ENCODE measurements at regions not wholly inside any gene's neighbourhood (a gene's known extent, or its start where the extent isn't known, plus 50 kb on each side); places are given as distances from the start of the nearest gene placed in this dataset.
"Not testable (repeated sequence)": the region's sequence is repeated elsewhere in the genome, so short reads cannot be mapped to it uniquely, and the experiment has no call there.

- H3K9me3 ChIP-seq: no peaks in the 10 kb centered on the region
- no peak overlapping the region for H3K4me3 ChIP-seq
- no peak for DNase-seq
- H3K36me3 ChIP-seq (ENCODE audit: insufficient read depth in 1 of 2, low read depth in 1 of 2): no peaks in the 10 kb centered on the region
- WGBS, 3 donors: 53 to 56% (median 55%) methylated on average over 4 of the region's 4 CpGs
- no peak overlapping the region for H3K27ac ChIP-seq
- no peaks in the 10 kb centered on the region for H3K4me1 ChIP-seq
- ATAC-seq: no peak
- no peaks in the 10 kb centered on the region for H3K27me3 ChIP-seq (ENCODE audit: insufficient read depth in 3 of 3, low read length in 2 of 3)
- intact Hi-C loops (cut with DNase I): no loop called here
- no peak for TF ChIP-seq CTCF (IDR thresholded peaks at IDR 0.05)
Observed at GRCh38 chr18:67135981-67136380, 380.5 kb downstream of the DSEL start.

- WGBS, 3 donors: 63 to 68% (median 66%) methylated on average over 4 of the region's 4 CpGs
- no peaks in the 10 kb centered on the region for H3K27me3 ChIP-seq (ENCODE audit: insufficient read depth in 3 of 3, low read length in 2 of 3)
- no peaks in the 10 kb centered on the region for H3K4me1 ChIP-seq
- no peak overlapping the region for H3K27ac ChIP-seq
- DNase-seq (no peak), ATAC-seq (no peak)
- H3K36me3 ChIP-seq (ENCODE audit: insufficient read depth in 1 of 2, low read depth in 1 of 2): no peaks in the 10 kb centered on the region
- no peaks in the 10 kb centered on the region for H3K9me3 ChIP-seq
- intact Hi-C loops (cut with DNase I): no loop called here
- no peak overlapping the region for H3K4me3 ChIP-seq
- TF ChIP-seq CTCF (IDR thresholded peaks at IDR 0.05): no peak
Observed at GRCh38 chr18:67134911-67135310, 381.6 kb downstream of the DSEL start.

- WGBS, 3 donors: 58 to 68% (median 58%) methylated on average over 3 of the region's 3 CpGs
- Histone ChIP-seq H3K9me3 (no peaks in the 10 kb centered on the region), H3K27ac (no peak overlapping the region), H3K36me3 (ENCODE audit: insufficient read depth in 1 of 2, low read depth in 1 of 2) (no peaks in the 10 kb centered on the region), H3K27me3 (ENCODE audit: insufficient read depth in 3 of 3, low read length in 2 of 3) (no peaks in the 10 kb centered on the region), H3K4me1 (no peaks in the 10 kb centered on the region), H3K4me3 (no peak overlapping the region)
- DNase-seq (no peak), ATAC-seq (no peak)
- TF ChIP-seq CTCF (IDR thresholded peaks at IDR 0.05): no peak
- intact Hi-C loops (cut with DNase I): no loop called here
Observed at GRCh38 chr18:67133669-67134068, 382.9 kb downstream of the DSEL start.

GRCh38 chr18:67132919-67133318 is 383.6 kb downstream of the DSEL start:
- no peaks in the 10 kb centered on the region for H3K36me3 ChIP-seq (ENCODE audit: insufficient read depth in 1 of 2, low read depth in 1 of 2)
- no peak overlapping the region for H3K4me3 ChIP-seq
- no peak for DNase-seq
- H3K4me1 ChIP-seq: no peaks in the 10 kb centered on the region
- no peak overlapping the region for H3K27ac ChIP-seq
- no peaks in the 10 kb centered on the region for H3K9me3 ChIP-seq
- intact Hi-C loops (cut with DNase I): no loop called here
- TF ChIP-seq CTCF (IDR thresholded peaks at IDR 0.05): no peak
- WGBS, 3 donors: 49 to 68% (median 65%) methylated on average over 2 of the region's 2 CpGs
- H3K27me3 ChIP-seq (ENCODE audit: insufficient read depth in 3 of 3, low read length in 2 of 3): no peaks in the 10 kb centered on the region
- ATAC-seq: no peak

- no peaks in the 10 kb centered on the region for H3K4me1 ChIP-seq
- ATAC-seq: no peak
- TF ChIP-seq CTCF (IDR thresholded peaks at IDR 0.05): no peak
- DNase-seq: no peak
- no peaks in the 10 kb centered on the region for H3K27me3 ChIP-seq (ENCODE audit: insufficient read depth in 3 of 3, low read length in 2 of 3)
- H3K36me3 ChIP-seq (ENCODE audit: insufficient read depth in 1 of 2, low read depth in 1 of 2): no peaks in the 10 kb centered on the region
- no peaks in the 10 kb centered on the region for H3K9me3 ChIP-seq
- H3K27ac ChIP-seq: no peak overlapping the region
- intact Hi-C loops (cut with DNase I): no loop called here
- H3K4me3 ChIP-seq: no peak overlapping the region
- 76 to 86% (median 81%) methylated on average over 1 of the region's 1 CpG for WGBS, 3 donors
Observed at GRCh38 chr18:67131498-67131897, 385.0 kb downstream of the DSEL start.

- ATAC-seq; H3K9me3 ChIP-seq; H3K36me3 ChIP-seq (ENCODE audit: insufficient read depth in 1 of 2, low read depth in 1 of 2); H3K4me3 ChIP-seq; H3K4me1 ChIP-seq; H3K27me3 ChIP-seq (ENCODE audit: insufficient read depth in 3 of 3, low read length in 2 of 3); intact Hi-C loops (cut with DNase I); H3K27ac ChIP-seq: not testable (repeated sequence)
- 95 to 99% (median 96%) methylated on average over 14 to 28 of the region's 32 CpGs for WGBS, 3 donors
- DNase-seq: peak in 1 of 2 donors; percentile 12
Observed at GRCh38 chr18:67126751-67127150, 389.8 kb downstream of the DSEL start.
